K562 (cell line): ENCODE measurements at regions not wholly inside any gene's neighbourhood (a gene's known extent, or its start where the extent isn't known, plus 50 kb on each side); places are given as distances from the start of the nearest gene placed in this dataset.

ENCODE experiments used
- CTCF ChIP-seq, 3 experiments: IDR thresholded peaks in 2 of 3; conservative IDR thresholded peaks in 1 of 3; 2 replicates each; pipeline ENCODE4 v1.5.1; 2011 to 2012; ENCODE audit warnings: low read length in 3 of 3, mild to moderate bottlenecking in 3 of 3, control low read depth in 2 of 3, improper control_type of control experiment in 1 of 3, inconsistent platforms in 1 of 3, low read depth in 1 of 3, mixed read lengths in 1 of 3, moderate library complexity in 1 of 3; ENCODE audit not compliant: insufficient read depth in 2 of 3
- UBTF ChIP-seq, 2 experiments: IDR thresholded peaks; 2 replicates each; pipeline ENCODE4 v1.6.1; 2012; ENCODE audit warnings: improper control_type of control experiment in 2 of 2, low read depth in 2 of 2, low read length in 2 of 2, borderline replicate concordance in 1 of 2
- ZNF12 ChIP-seq: sonication (generic); formaldehyde crosslinking; IDR thresholded peaks from 2 replicates; pipeline ENCODE4 v1.4.0; 2020; ENCODE audit warnings: mild to moderate bottlenecking, missing genetic modification reagents

GRCh38 chr10:124219062-124219461, 125.7 kb upstream of the CHST15 start:
- TF ChIP-seq CTCF (IDR thresholded peaks at IDR 0.05 in 2 of 3, conservative IDR thresholded peaks at IDR 0.05 in 1 of 3; ENCODE audit: insufficient read depth in 2 of 3, low read depth in 1 of 3, low read length in 3 of 3), result no peak
- TF ChIP-seq ZNF12 (CRISPR knock-in tag), result no peak
- no peak for TF ChIP-seq UBTF (IDR thresholded peaks at IDR 0.05; ENCODE audit: borderline replicate concordance in 1 of 2, low read depth in 2 of 2, low read length in 2 of 2)
